ENCODE measurements at regions not wholly inside any gene's neighbourhood (a gene's known extent, or its start where the extent isn't known, plus 50 kb on each side); places are given as distances from the start of the nearest gene placed in this dataset.

GRCh38 chr11:92308366-92308765 lies 83.7 kb downstream of the FAT3 start:
- Mint-ChIP-seq H3K36me3 (ENCODE audit: low read depth, unreplicated experiment) (no peaks in the 10 kb centered on the region), H3K9me3 (ENCODE audit: unreplicated experiment) (no peaks in the 10 kb centered on the region), H3K27ac (ENCODE audit: unreplicated experiment) (no peak overlapping the region), H3K27me3 (ENCODE audit: unreplicated experiment) (peaks cover 1% of the 10 kb centered on the region), H3K4me3 (ENCODE audit: unreplicated experiment) (no peak overlapping the region), H3K4me1 (ENCODE audit: unreplicated experiment) (peaks cover 13% of the 10 kb centered on the region)
- TF ChIP-seq CTCF (IDR thresholded peaks at IDR 0.05; ENCODE audit: unreplicated experiment): no peak
- DNase-seq (ENCODE audit: low spot score): no peak

- Mint-ChIP-seq H3K4me1 (ENCODE audit: unreplicated experiment) (peaks cover 22% of the 10 kb centered on the region), H3K9me3 (ENCODE audit: unreplicated experiment) (no peaks in the 10 kb centered on the region), H3K36me3 (ENCODE audit: low read depth, unreplicated experiment) (no peaks in the 10 kb centered on the region), H3K27me3 (ENCODE audit: unreplicated experiment) (no peaks in the 10 kb centered on the region), H3K27ac (ENCODE audit: unreplicated experiment) (no peak overlapping the region), H3K4me3 (ENCODE audit: unreplicated experiment) (no peak overlapping the region)
- TF ChIP-seq CTCF (IDR thresholded peaks at IDR 0.05; ENCODE audit: unreplicated experiment): no peak
- DNase-seq (ENCODE audit: low spot score): no peak
Measured at GRCh38 chr11:92311616-92312449, 87.2 kb downstream of the FAT3 start.

GRCh38 chr11:92313784-92314183 lies 89.2 kb downstream of the FAT3 start:
- Mint-ChIP-seq H3K4me1 (ENCODE audit: unreplicated experiment) (peaks cover 25% of the 10 kb centered on the region), H3K27me3 (ENCODE audit: unreplicated experiment) (no peaks in the 10 kb centered on the region), H3K36me3 (ENCODE audit: low read depth, unreplicated experiment) (no peaks in the 10 kb centered on the region), H3K27ac (ENCODE audit: unreplicated experiment) (no peak overlapping the region), H3K4me3 (ENCODE audit: unreplicated experiment) (no peak overlapping the region), H3K9me3 (ENCODE audit: unreplicated experiment) (no peaks in the 10 kb centered on the region)
- no peak for DNase-seq (ENCODE audit: low spot score)
- no peak for TF ChIP-seq CTCF (IDR thresholded peaks at IDR 0.05; ENCODE audit: unreplicated experiment)

- Mint-ChIP-seq H3K27ac (ENCODE audit: unreplicated experiment) (no peak overlapping the region), H3K4me3 (ENCODE audit: unreplicated experiment) (no peak overlapping the region), H3K36me3 (ENCODE audit: low read depth, unreplicated experiment) (no peaks in the 10 kb centered on the region), H3K9me3 (ENCODE audit: unreplicated experiment) (no peaks in the 10 kb centered on the region), H3K27me3 (ENCODE audit: unreplicated experiment) (no peaks in the 10 kb centered on the region), H3K4me1 (ENCODE audit: unreplicated experiment) (peaks cover 18% of the 10 kb centered on the region)
- DNase-seq (ENCODE audit: low spot score): no peak
- no peak for TF ChIP-seq CTCF (IDR thresholded peaks at IDR 0.05; ENCODE audit: unreplicated experiment)
Measured at GRCh38 chr11:92314499-92314898, 89.9 kb downstream of the FAT3 start.

GRCh38 chr11:92316106-92316809 lies 91.6 kb downstream of the FAT3 start:
- TF ChIP-seq CTCF (IDR thresholded peaks at IDR 0.05; ENCODE audit: unreplicated experiment): no peak
- Mint-ChIP-seq H3K36me3 (ENCODE audit: low read depth, unreplicated experiment) (no peaks in the 10 kb centered on the region), H3K27me3 (ENCODE audit: unreplicated experiment) (no peaks in the 10 kb centered on the region), H3K9me3 (ENCODE audit: unreplicated experiment) (no peaks in the 10 kb centered on the region), H3K4me1 (ENCODE audit: unreplicated experiment) (peaks cover 13% of the 10 kb centered on the region), H3K27ac (ENCODE audit: unreplicated experiment) (no peak overlapping the region), H3K4me3 (ENCODE audit: unreplicated experiment) (no peak overlapping the region)
- no peak for DNase-seq (ENCODE audit: low spot score)

Measured in endothelial cell (in vitro differentiated cells).